Islet of Langerhans (tissue), 1 donor: ENCODE measurements at regions not wholly inside any gene's neighbourhood (a gene's known extent, or its start where the extent isn't known, plus 50 kb on each side); places are given as distances from the start of the nearest gene placed in this dataset.

Experiments
- FAIRE-seq: peaks from one replicate; lab custom pipeline; 2011; peaks lifted over from hg19 to GRCh38; lab: Jason Lieb, UNC

- FAIRE-seq, result no peak
Measured at GRCh38 chr7:21146642-21147423, 281.1 kb upstream of the SP4 start.

GRCh38 chr7:21149809-21150208 lies 278.1 kb upstream of the SP4 start:
- no peak for FAIRE-seq

- no peak for FAIRE-seq
Measured at GRCh38 chr7:21154614-21155013, 273.3 kb upstream of the SP4 start.

GRCh38 chr7:21159506-21159905 lies 268.4 kb upstream of the SP4 start:
- FAIRE-seq, result no peak

- FAIRE-seq, result no peak
Measured at GRCh38 chr7:21160401-21160800, 267.5 kb upstream of the SP4 start.

- FAIRE-seq, result no peak
Measured at GRCh38 chr7:21167942-21168341, 259.9 kb upstream of the SP4 start.

- FAIRE-seq, result no peak
Measured at GRCh38 chr7:21169667-21170580, 258.0 kb upstream of the SP4 start.

GRCh38 chr7:21172800-21173199 lies 255.1 kb upstream of the SP4 start:
- FAIRE-seq, result no peak

GRCh38 chr7:21173436-21173835 lies 254.4 kb upstream of the SP4 start:
- FAIRE-seq, result no peak

GRCh38 chr7:21175714-21176113 lies 252.2 kb upstream of the SP4 start:
- FAIRE-seq, result no peak

- no peak for FAIRE-seq
Measured at GRCh38 chr7:21184942-21185652, 242.8 kb upstream of the SP4 start.

- FAIRE-seq, result no peak
Measured at GRCh38 chr7:21185653-21186265, 242.1 kb upstream of the SP4 start.

- FAIRE-seq, result no peak
Measured at GRCh38 chr7:21191321-21192073, 236.4 kb upstream of the SP4 start.

- no peak for FAIRE-seq
Measured at GRCh38 chr7:21192657-21193056, 235.2 kb upstream of the SP4 start.

- no peak for FAIRE-seq
Measured at GRCh38 chr7:21193895-21194294, 234.0 kb upstream of the SP4 start.

GRCh38 chr7:21194936-21195335 lies 232.9 kb upstream of the SP4 start:
- no peak for FAIRE-seq

GRCh38 chr7:21198921-21199320 lies 229.0 kb upstream of the SP4 start:
- no peak for FAIRE-seq

GRCh38 chr7:21200503-21200902 lies 227.4 kb upstream of the SP4 start:
- FAIRE-seq, result no peak

- FAIRE-seq, result no peak
Measured at GRCh38 chr7:21214657-21215056, 213.2 kb upstream of the SP4 start.

- no peak for FAIRE-seq
Measured at GRCh38 chr7:21215307-21215706, 212.6 kb upstream of the SP4 start.

GRCh38 chr7:21217365-21217764 lies 210.5 kb upstream of the SP4 start:
- FAIRE-seq, result no peak

GRCh38 chr7:21218155-21218554 lies 209.7 kb upstream of the SP4 start:
- no peak for FAIRE-seq
